VCaP (cell line): ENCODE measurements at regions not wholly inside any gene's neighbourhood (a gene's known extent, or its start where the extent isn't known, plus 50 kb on each side); places are given as distances from the start of the nearest gene placed in this dataset.

Source experiments
- H3K27ac ChIP-seq: fragments of 450-650 bp; 2 replicates; pipeline ENCODE4 v1.5.1; 2017
- TF ChIP-seq, protein P1 (sequence below): fragments of 450-650 bp; conservative IDR thresholded peaks from 2 replicates; pipeline ENCODE4 v1.5.1; 2017; ENCODE audit warnings: mild to moderate bottlenecking, moderate library complexity

GRCh38 chrX:9301836-9302235, 163.0 kb upstream of the TBL1X start:
- no peak overlapping the region for H3K27ac ChIP-seq
- TF ChIP-seq, protein P1, sequence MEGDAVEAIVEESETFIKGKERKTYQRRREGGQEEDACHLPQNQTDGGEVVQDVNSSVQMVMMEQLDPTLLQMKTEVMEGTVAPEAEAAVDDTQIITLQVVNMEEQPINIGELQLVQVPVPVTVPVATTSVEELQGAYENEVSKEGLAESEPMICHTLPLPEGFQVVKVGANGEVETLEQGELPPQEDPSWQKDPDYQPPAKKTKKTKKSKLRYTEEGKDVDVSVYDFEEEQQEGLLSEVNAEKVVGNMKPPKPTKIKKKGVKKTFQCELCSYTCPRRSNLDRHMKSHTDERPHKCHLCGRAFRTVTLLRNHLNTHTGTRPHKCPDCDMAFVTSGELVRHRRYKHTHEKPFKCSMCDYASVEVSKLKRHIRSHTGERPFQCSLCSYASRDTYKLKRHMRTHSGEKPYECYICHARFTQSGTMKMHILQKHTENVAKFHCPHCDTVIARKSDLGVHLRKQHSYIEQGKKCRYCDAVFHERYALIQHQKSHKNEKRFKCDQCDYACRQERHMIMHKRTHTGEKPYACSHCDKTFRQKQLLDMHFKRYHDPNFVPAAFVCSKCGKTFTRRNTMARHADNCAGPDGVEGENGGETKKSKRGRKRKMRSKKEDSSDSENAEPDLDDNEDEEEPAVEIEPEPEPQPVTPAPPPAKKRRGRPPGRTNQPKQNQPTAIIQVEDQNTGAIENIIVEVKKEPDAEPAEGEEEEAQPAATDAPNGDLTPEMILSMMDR = no peak

GRCh38 chrX:9302381-9302780, 162.5 kb upstream of the TBL1X start:
- TF ChIP-seq, protein P1 = no peak

GRCh38 chrX:9308426-9308825, 156.4 kb upstream of the TBL1X start:
- TF ChIP-seq, protein P1 = no peak
- no peak overlapping the region for H3K27ac ChIP-seq

More at GRCh38 chrX:9302381-9302780, 162.5 kb upstream of the TBL1X start:
- H3K27ac ChIP-seq = no peak overlapping the region

DNA sequence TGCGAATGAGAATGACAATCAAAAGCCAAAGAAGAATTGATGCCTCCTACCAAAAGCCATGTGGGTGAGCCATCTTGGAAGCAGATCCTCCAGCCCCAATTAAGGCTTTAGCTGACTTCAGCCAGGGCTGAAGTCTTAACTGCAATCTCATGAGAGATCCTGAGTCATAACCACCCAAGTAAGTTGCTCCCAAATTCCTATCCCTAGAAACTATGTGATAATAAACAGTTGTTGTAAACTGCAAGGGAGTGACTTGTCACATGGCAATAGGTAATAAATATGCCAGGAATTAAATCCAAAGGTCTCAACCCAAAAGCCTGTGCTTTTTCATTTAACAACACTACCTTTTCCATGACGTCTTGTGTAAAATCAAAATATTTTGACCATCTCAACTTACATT, 154.2 kb upstream of the TBL1X start:
- TF ChIP-seq, protein P1 = no peak

GRCh38 chrX:9311421-9312160, 153.3 kb upstream of the TBL1X start:
- TF ChIP-seq, protein P1 = no peak
- H3K27ac ChIP-seq = no peak overlapping the region

More for the DNA sequence above, 154.2 kb upstream of the TBL1X start:
- H3K27ac ChIP-seq = no peak overlapping the region

- no peak overlapping the region for H3K27ac ChIP-seq
- TF ChIP-seq, protein P1 = peak; percentile 61
These were observed 151.7 kb upstream of the TBL1X start for GRCh38 chrX:9312922-9313867.

GRCh38 chrX:9315086-9315485, 149.8 kb upstream of the TBL1X start:
- TF ChIP-seq, protein P1 = no peak
- H3K27ac ChIP-seq = no peak overlapping the region
